ENCODE measurements at regions not wholly inside any gene's neighbourhood (a gene's known extent, or its start where the extent isn't known, plus 50 kb on each side); places are given as distances from the start of the nearest gene placed in this dataset.
"Not testable (repeated sequence)": the region's sequence is repeated elsewhere in the genome, so short reads cannot be mapped to it uniquely, and the experiment has no call there.

- no peak for ATAC-seq
- Mint-ChIP-seq H3K27ac (no peak overlapping the region), H3K4me3 (no peak overlapping the region), H3K27me3 (peaks cover 22% of the 10 kb centered on the region), H3K36me3 (ENCODE audit: low read depth) (no peaks in the 10 kb centered on the region), H3K4me1 (no peaks in the 10 kb centered on the region)
- no peaks in the 10 kb centered on the region for H3K9me3 ChIP-seq (ENCODE audit: control insufficient read depth, low read length, poor library complexity, severe bottlenecking)
- no peak for DNase-seq
Measured at GRCh38 chr2:84083984-84084383, 375.1 kb downstream of the SUCLG1 start.

- no peaks in the 10 kb centered on the region for H3K36me3 Mint-ChIP-seq (ENCODE audit: low read depth)
- H3K9me3 ChIP-seq (ENCODE audit: control insufficient read depth, low read length, poor library complexity, severe bottlenecking), result no peaks in the 10 kb centered on the region
- H3K27ac Mint-ChIP-seq, result no peak overlapping the region
- DNase-seq, result no peak
- H3K4me3 Mint-ChIP-seq, result no peak overlapping the region
- peaks cover 34% of the 10 kb centered on the region for H3K27me3 Mint-ChIP-seq
- no peak for ATAC-seq
- no peaks in the 10 kb centered on the region for H3K4me1 Mint-ChIP-seq
Measured at GRCh38 chr2:84078471-84078870, 380.6 kb downstream of the SUCLG1 start.

GRCh38 chr2:84077496-84077895 lies 381.6 kb downstream of the SUCLG1 start:
- Mint-ChIP-seq H3K4me1 (no peaks in the 10 kb centered on the region), H3K36me3 (ENCODE audit: low read depth) (no peaks in the 10 kb centered on the region), H3K27me3 (peaks cover 41% of the 10 kb centered on the region), H3K27ac (no peak overlapping the region), H3K4me3 (no peak overlapping the region)
- DNase-seq, result no peak
- ATAC-seq, result no peak
- no peaks in the 10 kb centered on the region for H3K9me3 ChIP-seq (ENCODE audit: control insufficient read depth, low read length, poor library complexity, severe bottlenecking)

GRCh38 chr2:84071050-84071449 lies 388.0 kb downstream of the SUCLG1 start:
- H3K27ac Mint-ChIP-seq, result no peak overlapping the region
- H3K27me3 Mint-ChIP-seq, result peaks cover 34% of the 10 kb centered on the region
- no peak for DNase-seq
- ATAC-seq, result no peak
- no peaks in the 10 kb centered on the region for H3K9me3 ChIP-seq (ENCODE audit: control insufficient read depth, low read length, poor library complexity, severe bottlenecking)
- no peak overlapping the region for H3K4me3 Mint-ChIP-seq
- H3K36me3 Mint-ChIP-seq (ENCODE audit: low read depth), result no peaks in the 10 kb centered on the region
- H3K4me1 Mint-ChIP-seq, result no peaks in the 10 kb centered on the region

GRCh38 chr2:84065857-84066256 lies 393.2 kb downstream of the SUCLG1 start:
- H3K4me1 Mint-ChIP-seq, result no peaks in the 10 kb centered on the region
- ATAC-seq (no peak), DNase-seq (no peak)
- no peak overlapping the region for H3K4me3 Mint-ChIP-seq
- H3K27me3 Mint-ChIP-seq, result peaks cover 40% of the 10 kb centered on the region
- H3K36me3 Mint-ChIP-seq (ENCODE audit: low read depth), result peaks cover 2% of the 10 kb centered on the region
- H3K27ac Mint-ChIP-seq, result no peak overlapping the region
- no peaks in the 10 kb centered on the region for H3K9me3 ChIP-seq (ENCODE audit: control insufficient read depth, low read length, poor library complexity, severe bottlenecking)

- Mint-ChIP-seq H3K4me1 (no peaks in the 10 kb centered on the region), H3K27me3 (peaks cover 39% of the 10 kb centered on the region), H3K36me3 (ENCODE audit: low read depth) (peaks cover 2% of the 10 kb centered on the region), H3K27ac (no peak overlapping the region), H3K4me3 (no peak overlapping the region)
- no peak for ATAC-seq
- H3K9me3 ChIP-seq (ENCODE audit: control insufficient read depth, low read length, poor library complexity, severe bottlenecking), result no peaks in the 10 kb centered on the region
- no peak for DNase-seq
Measured at GRCh38 chr2:84057917-84058560, 401.0 kb downstream of the SUCLG1 start.

- no peak for ATAC-seq
- no peaks in the 10 kb centered on the region for H3K36me3 Mint-ChIP-seq (ENCODE audit: low read depth)
- H3K9me3 ChIP-seq (ENCODE audit: control insufficient read depth, low read length, poor library complexity, severe bottlenecking), result no peaks in the 10 kb centered on the region
- H3K27me3 Mint-ChIP-seq, result peaks cover 27% of the 10 kb centered on the region
- no peak overlapping the region for H3K4me3 Mint-ChIP-seq
- no peak for DNase-seq
- no peaks in the 10 kb centered on the region for H3K4me1 Mint-ChIP-seq
- no peak overlapping the region for H3K27ac Mint-ChIP-seq
Measured at GRCh38 chr2:84055816-84056215, 403.3 kb downstream of the SUCLG1 start.

GRCh38 chr2:84054577-84054976 lies 404.5 kb downstream of the SUCLG1 start:
- not testable (repeated sequence) for H3K4me3 Mint-ChIP-seq; ATAC-seq; H3K9me3 ChIP-seq (ENCODE audit: control insufficient read depth, low read length, poor library complexity, severe bottlenecking); H3K4me1 Mint-ChIP-seq; DNase-seq; H3K36me3 Mint-ChIP-seq (ENCODE audit: low read depth); H3K27ac Mint-ChIP-seq
- peaks cover 21% of the 10 kb centered on the region for H3K27me3 Mint-ChIP-seq

GRCh38 chr2:84052913-84053312 lies 406.2 kb downstream of the SUCLG1 start:
- DNase-seq (no peak), ATAC-seq (no peak)
- peaks cover 14% of the 10 kb centered on the region for H3K27me3 Mint-ChIP-seq
- no peaks in the 10 kb centered on the region for H3K9me3 ChIP-seq (ENCODE audit: control insufficient read depth, low read length, poor library complexity, severe bottlenecking)
- no peaks in the 10 kb centered on the region for H3K4me1 Mint-ChIP-seq
- no peaks in the 10 kb centered on the region for H3K36me3 Mint-ChIP-seq (ENCODE audit: low read depth)
- H3K27ac Mint-ChIP-seq, result no peak overlapping the region
- H3K4me3 Mint-ChIP-seq, result no peak overlapping the region

- no peaks in the 10 kb centered on the region for H3K9me3 ChIP-seq (ENCODE audit: control insufficient read depth, low read length, poor library complexity, severe bottlenecking)
- DNase-seq (no peak), ATAC-seq (no peak)
- peaks cover 7% of the 10 kb centered on the region for H3K27me3 Mint-ChIP-seq
- no peaks in the 10 kb centered on the region for H3K36me3 Mint-ChIP-seq (ENCODE audit: low read depth)
- no peak overlapping the region for H3K27ac Mint-ChIP-seq
- no peak overlapping the region for H3K4me3 Mint-ChIP-seq
- H3K4me1 Mint-ChIP-seq, result no peaks in the 10 kb centered on the region
Measured at GRCh38 chr2:84052043-84052442, 407.0 kb downstream of the SUCLG1 start.

- Mint-ChIP-seq H3K4me1 (no peaks in the 10 kb centered on the region), H3K36me3 (ENCODE audit: low read depth) (no peaks in the 10 kb centered on the region), H3K27me3 (peaks cover 10% of the 10 kb centered on the region), H3K27ac (no peak overlapping the region), H3K4me3 (no peak overlapping the region)
- no peak for DNase-seq
- H3K9me3 ChIP-seq (ENCODE audit: control insufficient read depth, low read length, poor library complexity, severe bottlenecking), result no peaks in the 10 kb centered on the region
- ATAC-seq, result no peak
Measured at GRCh38 chr2:84048964-84049363, 410.1 kb downstream of the SUCLG1 start.

- ATAC-seq (no peak), DNase-seq (no peak)
- Mint-ChIP-seq H3K27me3 (peaks cover 46% of the 10 kb centered on the region), H3K27ac (no peak overlapping the region), H3K4me1 (peaks cover 8% of the 10 kb centered on the region), H3K4me3 (no peak overlapping the region), H3K36me3 (ENCODE audit: low read depth) (peaks cover 3% of the 10 kb centered on the region)
- no peaks in the 10 kb centered on the region for H3K9me3 ChIP-seq (ENCODE audit: control insufficient read depth, low read length, poor library complexity, severe bottlenecking)
Measured at GRCh38 chr2:84041506-84041905, 417.6 kb downstream of the SUCLG1 start.

GRCh38 chr2:84040281-84040680 lies 418.8 kb downstream of the SUCLG1 start:
- Mint-ChIP-seq H3K27ac (no peak overlapping the region), H3K4me3 (no peak overlapping the region), H3K36me3 (ENCODE audit: low read depth) (peaks cover 3% of the 10 kb centered on the region), H3K4me1 (peaks cover 8% of the 10 kb centered on the region), H3K27me3 (peaks cover 46% of the 10 kb centered on the region)
- ATAC-seq (no peak), DNase-seq (no peak)
- H3K9me3 ChIP-seq (ENCODE audit: control insufficient read depth, low read length, poor library complexity, severe bottlenecking), result no peaks in the 10 kb centered on the region

GRCh38 chr2:84038866-84039265 lies 420.2 kb downstream of the SUCLG1 start:
- ATAC-seq, result no peak
- no peaks in the 10 kb centered on the region for H3K9me3 ChIP-seq (ENCODE audit: control insufficient read depth, low read length, poor library complexity, severe bottlenecking)
- H3K4me3 Mint-ChIP-seq, result no peak overlapping the region
- peaks cover 36% of the 10 kb centered on the region for H3K27me3 Mint-ChIP-seq
- no peak overlapping the region for H3K27ac Mint-ChIP-seq
- peaks cover 3% of the 10 kb centered on the region for H3K36me3 Mint-ChIP-seq (ENCODE audit: low read depth)
- no peak for DNase-seq
- H3K4me1 Mint-ChIP-seq, result peaks cover 8% of the 10 kb centered on the region
